Activated CD8-positive, alpha-beta memory T cell treated with anti-CD3 and anti-CD28 coated beads, Interleukin-2, amount 50 U/mL, for 1 hour (primary cell): ENCODE measurements at regions not wholly inside any gene's neighbourhood (a gene's known extent, or its start where the extent isn't known, plus 50 kb on each side); places are given as distances from the start of the nearest gene placed in this dataset.

Experiments used
- DNase-seq: peaks from one replicate; pipeline ENCODE4 v3.0.0-alpha.2; 2020; ENCODE audit errors: extremely low read depth

DNA sequence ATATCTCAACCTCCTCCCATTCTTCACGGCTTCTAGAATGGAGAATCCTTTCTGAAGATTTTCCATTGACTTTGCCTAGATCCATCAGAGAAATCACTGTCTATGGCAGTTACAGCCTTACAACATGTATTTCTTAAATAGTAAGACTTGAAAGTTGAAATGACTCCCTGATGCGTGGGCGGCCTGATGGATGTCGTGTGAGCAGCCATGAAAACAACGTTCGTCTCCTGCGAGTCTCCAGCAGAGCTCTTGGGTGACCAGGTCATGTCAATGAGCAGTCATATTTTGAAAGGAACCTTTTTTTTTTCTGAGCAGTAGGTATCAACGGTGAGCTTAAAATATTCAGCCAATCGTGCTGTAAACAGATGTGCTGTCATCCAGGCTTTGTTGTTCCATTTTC is 139.9 kb upstream of the C14orf180 start:
- no peak for DNase-seq

DNA sequence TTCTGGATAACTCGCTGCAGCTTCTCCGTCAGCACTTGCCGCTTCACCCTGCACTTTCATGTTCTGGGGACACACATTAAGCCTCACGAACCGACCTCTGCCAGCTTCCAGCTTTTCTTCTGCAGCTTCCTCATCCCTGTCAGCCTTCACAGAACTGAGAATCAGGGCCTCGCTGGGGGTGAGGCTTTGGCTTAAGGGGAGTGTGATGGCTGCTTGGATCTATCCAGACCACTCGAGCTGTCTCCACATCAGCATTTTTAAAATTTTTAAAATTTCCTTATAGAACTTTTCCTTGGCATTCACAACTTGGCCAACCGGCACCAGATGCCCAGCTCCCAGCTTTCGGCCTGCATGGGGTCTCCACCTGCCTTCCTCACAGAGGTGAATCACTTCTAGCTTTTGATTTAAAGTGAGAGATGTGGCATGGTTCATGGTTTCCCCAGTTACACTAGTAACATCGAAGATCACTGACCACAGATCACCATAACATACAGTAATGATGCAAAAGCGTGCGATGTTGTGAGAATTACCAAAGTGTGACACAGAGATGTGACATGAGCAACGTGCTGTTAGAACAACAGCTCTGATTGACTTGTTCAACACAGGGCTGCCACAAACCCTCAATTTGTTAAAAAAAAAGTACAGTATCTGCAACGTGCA is 139.1 kb upstream of the C14orf180 start:
- no peak for DNase-seq

DNA sequence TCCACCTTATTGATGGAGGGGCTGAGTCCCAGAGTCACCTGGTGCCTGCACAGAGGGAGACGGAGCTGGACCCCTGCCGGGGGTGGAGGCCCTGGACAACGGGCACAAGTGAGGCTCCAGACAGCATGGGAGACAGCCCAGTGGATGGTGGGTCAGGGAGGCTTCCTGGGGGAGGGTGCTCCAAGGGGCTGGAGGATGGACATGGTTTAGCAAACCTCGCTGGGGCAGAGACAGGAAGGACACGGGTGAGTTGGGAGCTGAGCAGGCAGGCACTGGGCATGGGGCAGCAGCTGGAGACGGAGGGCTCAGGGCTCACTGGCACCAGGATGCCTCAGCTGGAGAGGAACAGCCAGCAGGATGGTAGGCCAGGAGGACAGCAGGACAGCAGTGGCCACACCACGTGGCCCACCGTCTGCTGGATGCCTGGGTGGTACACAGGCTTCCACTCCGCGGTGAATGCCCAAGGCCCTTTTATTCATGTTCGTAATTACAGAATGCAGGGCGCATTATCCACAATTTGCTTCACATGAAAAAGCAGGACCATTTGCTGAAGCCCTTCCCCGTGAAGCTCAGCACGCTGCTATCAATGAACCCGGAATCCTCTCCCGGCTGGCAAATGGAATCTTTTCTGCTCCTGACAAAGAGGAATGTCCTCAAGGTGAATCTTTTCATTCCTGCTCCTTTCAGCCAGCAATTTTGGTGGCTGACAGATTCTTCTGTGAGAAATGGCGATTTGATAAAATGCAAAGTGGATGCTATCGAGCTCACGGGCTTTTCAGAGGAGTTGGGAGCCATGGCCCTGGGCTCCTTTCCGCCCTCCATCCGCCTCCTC is 138.1 kb upstream of the C14orf180 start:
- DNase-seq, result no peak

GRCh38 chr14:104442107-104442551 is 137.4 kb upstream of the C14orf180 start:
- DNase-seq, result no peak

DNA sequence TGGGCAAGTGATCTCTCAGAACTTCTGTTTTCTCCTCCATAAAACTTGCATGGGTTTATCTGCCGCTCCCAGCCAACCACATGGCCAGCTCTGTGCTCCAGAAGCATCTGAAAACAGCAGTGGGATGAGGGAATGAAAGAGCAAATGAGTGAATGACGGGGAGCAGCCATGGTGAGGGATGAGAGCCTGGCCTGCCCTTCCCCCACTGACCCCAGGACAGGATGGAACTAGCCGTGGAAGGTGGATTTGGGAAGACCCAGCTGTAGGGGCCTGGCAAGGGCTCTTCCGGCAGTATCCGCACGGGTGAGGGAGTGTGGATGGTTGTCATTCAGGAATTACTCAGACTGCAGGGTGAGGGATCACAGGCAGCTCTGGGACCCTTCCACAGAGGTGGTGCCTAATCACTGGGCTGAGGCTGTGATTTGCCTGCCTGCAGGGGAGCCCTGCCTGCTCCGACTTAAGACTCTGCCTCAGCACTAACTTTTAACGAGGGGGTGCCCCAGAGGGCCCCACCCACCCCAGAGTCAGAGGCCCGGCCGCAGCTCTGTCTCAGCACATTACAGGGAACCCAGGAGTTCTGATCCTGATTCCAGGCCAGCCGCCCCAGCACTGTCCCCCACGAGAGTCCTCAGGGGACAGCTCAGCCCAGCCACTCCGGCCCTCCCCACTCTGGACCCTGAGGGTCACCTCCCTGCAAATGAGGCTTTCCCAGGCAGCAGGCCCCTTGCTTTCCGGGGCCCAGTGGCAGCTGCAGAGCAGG is 136.8 kb upstream of the C14orf180 start:
- no peak for DNase-seq

DNA sequence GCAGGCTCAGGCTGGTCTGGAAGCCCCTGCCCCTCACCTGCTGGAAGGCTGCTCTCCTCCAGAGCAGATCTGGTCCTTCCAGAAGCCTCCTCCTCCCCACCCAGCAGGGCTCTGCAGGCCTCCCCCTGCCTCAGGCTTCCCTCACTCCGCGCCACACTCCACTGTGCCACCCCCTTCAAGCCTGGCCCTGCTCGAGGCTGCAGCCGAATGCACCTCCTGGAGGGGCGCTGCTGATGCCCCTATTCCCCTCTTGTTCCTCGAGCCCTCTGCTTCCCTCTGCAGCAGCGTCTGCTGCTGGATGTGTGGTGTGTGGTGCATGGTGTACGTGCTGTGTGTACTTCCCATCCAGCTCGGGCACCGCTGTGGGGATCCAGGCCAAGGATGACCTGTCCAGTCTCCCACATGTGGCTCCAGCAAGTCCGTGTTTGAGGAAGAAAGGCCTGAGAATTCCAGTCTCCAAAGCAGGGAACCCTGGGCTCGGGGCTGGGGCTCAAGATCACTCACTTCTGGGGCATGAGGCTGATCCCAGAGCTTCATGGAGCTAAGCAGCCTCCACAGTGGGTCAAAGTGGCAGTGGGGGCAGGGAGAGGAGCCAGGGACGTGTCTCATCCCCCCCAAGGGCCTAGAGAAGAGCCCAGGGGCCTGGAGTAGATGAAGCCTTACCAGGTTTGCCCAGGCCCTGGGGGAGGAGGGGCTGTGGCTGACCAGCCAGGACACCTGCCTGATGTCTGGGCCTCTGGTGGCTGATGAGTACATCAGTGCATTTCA is 136.0 kb upstream of the C14orf180 start:
- no peak for DNase-seq

DNA sequence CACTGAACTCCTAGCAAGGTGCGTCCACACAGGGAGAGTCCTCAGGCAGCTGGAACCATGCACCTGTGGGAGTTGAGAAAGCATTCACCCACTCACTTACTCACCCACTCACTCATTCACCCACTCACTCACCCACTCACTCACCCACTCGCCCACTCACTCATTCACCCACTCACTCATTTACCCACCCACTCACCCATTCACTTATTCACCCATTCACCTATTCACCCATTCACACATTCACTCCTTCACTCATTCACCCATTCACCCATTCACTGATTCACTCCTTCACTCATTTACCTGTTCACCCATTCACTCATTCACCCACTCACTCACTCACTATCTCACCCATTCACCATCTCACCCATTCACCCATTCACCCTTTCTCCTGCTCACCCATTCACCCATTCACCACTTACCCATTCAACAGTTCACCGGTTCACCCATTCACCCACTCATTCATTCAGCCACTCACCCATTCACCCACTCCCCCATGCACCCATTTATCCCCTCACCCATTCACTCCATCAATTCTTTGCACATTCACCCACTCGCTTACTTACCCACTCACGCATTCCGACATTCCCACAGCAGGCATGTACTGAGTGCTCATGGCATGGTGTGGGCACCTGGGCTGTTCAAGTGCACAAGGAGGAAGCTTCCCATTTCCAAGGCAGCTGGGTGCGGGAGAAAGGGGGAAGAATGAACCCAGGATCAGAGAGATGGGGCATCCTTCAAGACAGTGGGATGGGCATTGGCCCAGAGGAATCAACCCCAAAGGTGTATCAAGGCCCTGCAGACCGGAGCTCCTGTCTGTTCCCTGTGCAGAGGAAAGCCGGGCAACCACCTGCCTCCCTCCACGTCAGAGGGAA is 135.2 kb upstream of the C14orf180 start:
- no peak for DNase-seq

DNA sequence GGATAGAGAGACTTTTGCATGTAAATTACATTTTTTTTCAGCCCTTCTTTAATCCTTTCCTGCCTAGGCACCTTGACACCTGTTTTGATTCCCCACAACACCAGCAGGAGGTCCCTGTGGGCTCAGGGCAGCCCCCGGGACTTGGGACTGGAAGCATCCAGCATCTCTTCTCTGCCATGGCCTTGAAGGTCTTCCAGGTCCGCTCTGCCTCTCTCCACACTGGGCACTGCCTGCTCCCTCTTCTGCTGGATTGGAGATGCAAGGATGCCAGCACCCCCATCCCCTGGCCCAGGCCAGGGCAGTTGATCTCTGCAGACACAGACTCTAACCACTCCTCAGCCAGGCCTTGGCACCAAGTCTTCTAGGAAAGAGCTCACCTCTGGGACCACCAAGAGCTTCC is 134.5 kb upstream of the C14orf180 start:
- no peak for DNase-seq

GRCh38 chr14:104445832-104446381 is 133.7 kb upstream of the C14orf180 start:
- no peak for DNase-seq

GRCh38 chr14:104446611-104447010 is 133.0 kb upstream of the C14orf180 start:
- no peak for DNase-seq

DNA sequence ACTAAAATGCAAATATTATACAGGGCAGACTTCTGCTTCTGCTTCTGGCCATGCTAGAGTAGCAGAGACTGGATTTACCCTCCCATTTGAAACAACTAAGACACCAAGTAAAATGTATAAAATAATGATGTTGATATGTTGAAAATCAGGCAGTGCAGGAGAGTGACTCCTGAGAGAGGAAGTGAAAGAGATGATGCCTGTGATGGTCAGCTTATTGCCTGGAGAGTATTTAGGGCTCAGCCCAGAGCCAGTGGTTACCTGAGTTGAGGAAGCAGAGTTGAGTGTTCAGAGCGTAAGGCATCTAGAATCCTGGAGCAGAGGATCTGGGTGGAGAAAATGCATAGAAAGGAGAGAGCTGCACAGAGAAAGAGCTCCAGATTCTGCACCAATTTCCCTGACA is 131.8 kb upstream of the C14orf180 start:
- no peak for DNase-seq

GRCh38 chr14:104448321-104448720 is 131.2 kb upstream of the C14orf180 start:
- no peak for DNase-seq

DNA sequence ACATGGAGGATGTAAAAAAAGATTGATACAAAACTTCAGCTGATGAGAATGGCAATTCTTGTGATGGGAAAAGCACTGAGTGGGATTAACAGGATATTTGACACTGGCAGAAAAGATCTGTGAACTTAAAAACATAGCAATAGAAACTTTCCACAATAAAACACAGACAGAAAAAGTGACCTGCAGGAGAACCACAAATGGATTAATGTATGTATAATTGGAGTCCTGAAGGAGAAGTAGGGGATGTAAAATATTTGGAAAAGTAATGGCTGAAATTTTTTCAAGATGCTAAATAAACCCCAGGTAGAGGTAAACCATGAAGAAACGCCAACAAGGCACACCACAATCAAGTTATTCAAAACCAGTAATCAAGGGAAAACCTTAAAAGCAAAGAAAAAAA is 130.8 kb upstream of the C14orf180 start:
- no peak for DNase-seq

DNA sequence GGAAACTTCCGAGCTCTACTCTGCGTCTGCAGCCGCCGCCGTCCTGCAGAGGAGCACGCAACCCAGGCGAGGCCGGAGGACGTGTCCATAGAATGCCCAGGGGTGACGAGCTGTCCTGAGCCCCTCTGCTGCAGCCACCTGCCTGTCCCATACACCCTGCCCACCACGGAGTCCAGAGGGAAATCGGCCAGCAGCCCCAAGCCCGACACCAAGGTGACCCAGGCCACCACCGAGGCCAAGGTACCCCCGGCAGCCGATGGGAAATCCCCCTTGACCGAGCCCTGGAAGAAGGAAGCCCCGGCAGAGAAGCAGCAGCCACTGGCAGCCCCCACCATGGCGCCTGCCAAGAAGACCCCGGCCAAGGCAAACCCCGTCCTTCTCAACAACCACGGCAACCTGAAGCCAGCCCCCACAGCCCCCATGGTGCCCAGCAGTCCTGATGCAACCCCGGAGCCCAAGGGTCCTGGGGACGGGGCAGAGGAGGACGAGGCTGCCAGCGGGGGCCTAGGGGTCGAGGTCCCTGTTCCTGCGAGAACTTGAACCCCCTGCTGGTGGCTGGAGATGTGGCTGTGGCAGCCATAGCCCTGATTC is 128.7 kb upstream of the C14orf180 start:
- DNase-seq, result no peak

DNA sequence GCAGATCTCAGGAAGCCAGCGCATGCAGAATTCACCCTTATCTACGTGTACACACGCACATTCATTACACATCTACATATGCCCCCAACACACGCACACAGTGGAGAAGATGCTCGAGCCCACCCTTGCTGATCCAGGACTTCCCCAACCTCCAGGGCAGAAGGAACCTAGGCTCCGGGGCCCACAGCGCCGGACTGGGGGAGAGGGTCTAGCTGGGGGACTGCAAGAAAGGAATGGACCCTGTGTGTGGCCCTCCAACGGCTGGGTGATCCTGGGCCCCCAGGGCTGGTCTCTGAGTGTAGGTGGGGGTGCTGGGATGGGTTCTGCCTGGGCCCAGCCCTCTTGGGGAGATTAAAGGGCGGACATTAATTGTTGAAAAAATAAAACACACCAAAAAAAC is 128.1 kb upstream of the C14orf180 start:
- DNase-seq, result no peak

- no peak for DNase-seq
Measured at GRCh38 chr14:104458845-104459244, 120.7 kb upstream of the C14orf180 start.

DNA sequence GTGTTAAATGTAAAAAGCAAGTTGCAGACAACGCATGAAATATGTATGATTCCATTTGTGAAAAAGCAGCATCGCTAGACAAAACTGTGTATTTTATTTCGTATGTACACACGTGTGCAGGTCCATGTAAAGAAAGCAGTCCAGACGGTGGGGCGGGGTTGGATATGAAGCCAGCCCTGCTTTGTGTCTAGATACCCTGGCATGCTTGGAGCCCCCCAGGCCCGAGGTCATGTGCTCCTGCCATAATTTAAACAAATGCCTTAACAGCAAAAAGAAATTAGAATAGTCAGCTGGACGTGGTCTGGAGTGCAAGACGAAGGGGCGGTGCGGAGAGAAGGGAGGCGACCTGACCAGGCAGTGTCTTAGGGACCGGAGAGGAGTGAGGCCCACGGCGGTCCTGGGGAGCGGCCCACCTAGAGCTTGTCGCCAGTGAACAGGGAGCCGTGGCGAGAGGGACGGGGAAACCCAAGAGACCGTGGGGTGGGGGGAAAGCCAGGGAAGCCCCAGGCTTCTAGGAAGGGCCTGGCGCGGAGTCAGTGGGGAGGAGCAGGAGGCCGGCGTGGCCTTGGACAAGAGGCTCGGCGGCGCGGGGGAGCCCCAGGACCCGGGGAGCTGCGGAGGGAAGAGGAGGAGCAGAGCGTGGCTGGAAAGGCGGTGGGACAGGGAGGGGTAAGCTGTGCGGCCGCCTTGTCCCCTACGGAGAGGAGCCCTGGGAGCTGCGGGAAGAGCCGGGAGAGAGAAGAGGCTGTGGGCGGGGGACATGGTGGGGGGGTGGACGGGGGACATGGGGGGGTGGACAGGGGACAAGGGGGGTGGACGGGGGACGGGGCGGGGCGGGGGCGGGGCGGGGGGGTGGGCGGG is 118.5 kb upstream of the C14orf180 start:
- no peak for DNase-seq

GRCh38 chr14:104461676-104462449 is 117.7 kb upstream of the C14orf180 start:
- DNase-seq, result no peak
